ENCODE measurements at regions not wholly inside any gene's neighbourhood (a gene's known extent, or its start where the extent isn't known, plus 50 kb on each side); places are given as distances from the start of the nearest gene placed in this dataset.
"Not testable (repeated sequence)": the region's sequence is repeated elsewhere in the genome, so short reads cannot be mapped to it uniquely, and the experiment has no call there.

DNA sequence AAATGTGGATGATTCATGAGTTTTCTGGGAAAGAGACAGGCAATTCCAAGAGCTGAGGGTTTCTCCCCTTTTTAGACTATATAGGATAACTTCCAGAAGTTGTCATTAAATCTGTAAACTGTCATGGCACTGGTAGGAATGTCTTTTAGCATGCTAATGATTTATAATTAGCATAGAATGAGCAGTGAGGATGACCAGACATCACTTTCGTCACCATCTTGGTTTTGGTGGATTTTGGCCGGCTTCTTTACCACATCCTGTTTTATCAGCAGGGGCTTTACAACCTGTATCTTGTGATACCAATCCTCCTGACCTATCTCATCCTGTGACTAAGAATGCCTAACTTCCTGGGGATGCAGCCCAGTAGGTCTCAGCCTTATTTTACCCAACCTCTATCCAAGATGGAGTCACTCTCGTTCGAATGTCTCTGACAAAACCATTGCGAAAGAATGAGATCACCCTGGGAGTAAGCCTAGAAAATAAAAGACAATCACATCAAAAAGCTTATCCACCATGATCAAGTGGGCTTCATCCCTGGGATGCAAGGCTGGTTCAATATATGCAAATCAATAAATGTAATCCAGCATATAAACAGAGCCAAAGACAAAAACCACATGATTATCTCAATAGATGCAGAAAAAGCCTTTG, 153.6 kb upstream of the BET1 start:
- TF ChIP-seq, protein P1, sequence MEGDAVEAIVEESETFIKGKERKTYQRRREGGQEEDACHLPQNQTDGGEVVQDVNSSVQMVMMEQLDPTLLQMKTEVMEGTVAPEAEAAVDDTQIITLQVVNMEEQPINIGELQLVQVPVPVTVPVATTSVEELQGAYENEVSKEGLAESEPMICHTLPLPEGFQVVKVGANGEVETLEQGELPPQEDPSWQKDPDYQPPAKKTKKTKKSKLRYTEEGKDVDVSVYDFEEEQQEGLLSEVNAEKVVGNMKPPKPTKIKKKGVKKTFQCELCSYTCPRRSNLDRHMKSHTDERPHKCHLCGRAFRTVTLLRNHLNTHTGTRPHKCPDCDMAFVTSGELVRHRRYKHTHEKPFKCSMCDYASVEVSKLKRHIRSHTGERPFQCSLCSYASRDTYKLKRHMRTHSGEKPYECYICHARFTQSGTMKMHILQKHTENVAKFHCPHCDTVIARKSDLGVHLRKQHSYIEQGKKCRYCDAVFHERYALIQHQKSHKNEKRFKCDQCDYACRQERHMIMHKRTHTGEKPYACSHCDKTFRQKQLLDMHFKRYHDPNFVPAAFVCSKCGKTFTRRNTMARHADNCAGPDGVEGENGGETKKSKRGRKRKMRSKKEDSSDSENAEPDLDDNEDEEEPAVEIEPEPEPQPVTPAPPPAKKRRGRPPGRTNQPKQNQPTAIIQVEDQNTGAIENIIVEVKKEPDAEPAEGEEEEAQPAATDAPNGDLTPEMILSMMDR (conservative IDR thresholded peaks at IDR 0.05; ENCODE audit: low read depth in 2 of 2), result not testable (repeated sequence)
- TF ChIP-seq CREB1 (CRISPR knock-in tag; IDR thresholded peaks at IDR 0.05; ENCODE audit: low read depth); POLR2AphosphoS5 (IDR thresholded peaks at IDR 0.05; ENCODE audit: low read depth); EZH2phosphoT487 (IDR thresholded peaks at IDR 0.05; ENCODE audit: unreplicated experiment); EZH2 (IDR thresholded peaks at IDR 0.05; ENCODE audit: low read depth, unreplicated experiment); NANOG (IDR thresholded peaks at IDR 0.05; ENCODE audit: borderline replicate concordance); ZNF114 (CRISPR knock-in tag; IDR thresholded peaks at IDR 0.05): not testable (repeated sequence)
- TF ChIP-seq, protein P2, sequence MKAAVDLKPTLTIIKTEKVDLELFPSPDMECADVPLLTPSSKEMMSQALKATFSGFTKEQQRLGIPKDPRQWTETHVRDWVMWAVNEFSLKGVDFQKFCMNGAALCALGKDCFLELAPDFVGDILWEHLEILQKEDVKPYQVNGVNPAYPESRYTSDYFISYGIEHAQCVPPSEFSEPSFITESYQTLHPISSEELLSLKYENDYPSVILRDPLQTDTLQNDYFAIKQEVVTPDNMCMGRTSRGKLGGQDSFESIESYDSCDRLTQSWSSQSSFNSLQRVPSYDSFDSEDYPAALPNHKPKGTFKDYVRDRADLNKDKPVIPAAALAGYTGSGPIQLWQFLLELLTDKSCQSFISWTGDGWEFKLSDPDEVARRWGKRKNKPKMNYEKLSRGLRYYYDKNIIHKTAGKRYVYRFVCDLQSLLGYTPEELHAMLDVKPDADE (IDR thresholded peaks at IDR 0.05), result not testable (repeated sequence)
- TF ChIP-seq, protein P3, sequence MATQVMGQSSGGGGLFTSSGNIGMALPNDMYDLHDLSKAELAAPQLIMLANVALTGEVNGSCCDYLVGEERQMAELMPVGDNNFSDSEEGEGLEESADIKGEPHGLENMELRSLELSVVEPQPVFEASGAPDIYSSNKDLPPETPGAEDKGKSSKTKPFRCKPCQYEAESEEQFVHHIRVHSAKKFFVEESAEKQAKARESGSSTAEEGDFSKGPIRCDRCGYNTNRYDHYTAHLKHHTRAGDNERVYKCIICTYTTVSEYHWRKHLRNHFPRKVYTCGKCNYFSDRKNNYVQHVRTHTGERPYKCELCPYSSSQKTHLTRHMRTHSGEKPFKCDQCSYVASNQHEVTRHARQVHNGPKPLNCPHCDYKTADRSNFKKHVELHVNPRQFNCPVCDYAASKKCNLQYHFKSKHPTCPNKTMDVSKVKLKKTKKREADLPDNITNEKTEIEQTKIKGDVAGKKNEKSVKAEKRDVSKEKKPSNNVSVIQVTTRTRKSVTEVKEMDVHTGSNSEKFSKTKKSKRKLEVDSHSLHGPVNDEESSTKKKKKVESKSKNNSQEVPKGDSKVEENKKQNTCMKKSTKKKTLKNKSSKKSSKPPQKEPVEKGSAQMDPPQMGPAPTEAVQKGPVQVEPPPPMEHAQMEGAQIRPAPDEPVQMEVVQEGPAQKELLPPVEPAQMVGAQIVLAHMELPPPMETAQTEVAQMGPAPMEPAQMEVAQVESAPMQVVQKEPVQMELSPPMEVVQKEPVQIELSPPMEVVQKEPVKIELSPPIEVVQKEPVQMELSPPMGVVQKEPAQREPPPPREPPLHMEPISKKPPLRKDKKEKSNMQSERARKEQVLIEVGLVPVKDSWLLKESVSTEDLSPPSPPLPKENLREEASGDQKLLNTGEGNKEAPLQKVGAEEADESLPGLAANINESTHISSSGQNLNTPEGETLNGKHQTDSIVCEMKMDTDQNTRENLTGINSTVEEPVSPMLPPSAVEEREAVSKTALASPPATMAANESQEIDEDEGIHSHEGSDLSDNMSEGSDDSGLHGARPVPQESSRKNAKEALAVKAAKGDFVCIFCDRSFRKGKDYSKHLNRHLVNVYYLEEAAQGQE (IDR thresholded peaks at IDR 0.05; ENCODE audit: unreplicated experiment), result not testable (repeated sequence)
